Left lobe of liver (tissue), 2 donors: ENCODE measurements at regions not wholly inside any gene's neighbourhood (a gene's known extent, or its start where the extent isn't known, plus 50 kb on each side); places are given as distances from the start of the nearest gene placed in this dataset.
"Not testable (repeated sequence)": the region's sequence is repeated elsewhere in the genome, so short reads cannot be mapped to it uniquely, and the experiment has no call there.

Experiments used
- ATAC-seq: fragments of 200-7000 bp; cut with Tn5 transposase; one replicate; pipeline ENCODE4 v1.9.1; 2020; ENCODE audit warnings: mild to moderate bottlenecking, moderate library complexity
- DNase-seq: peaks from one replicate; pipeline ENCODE4 v3.0.0-alpha.2; 2020; ENCODE audit warnings: low spot score
- donor health status: DM: no; HTN: no; CAD: no; lungs with moderate emphysema.
- donor health status: DM: no; HTN: yes; CAD: no.

- DNase-seq, result no peak
- ATAC-seq, result no peak
Measured at GRCh38 chr12:72723732-72724131, 451.6 kb downstream of the TRHDE start.

- no peak for ATAC-seq
- DNase-seq, result no peak
Measured at GRCh38 chr12:72729451-72730010, 457.4 kb downstream of the TRHDE start.

- DNase-seq (no peak), ATAC-seq (no peak)
Measured at GRCh38 chr12:72734581-72734980, 462.4 kb downstream of the TRHDE start.

GRCh38 chr12:72738811-72739210, 466.6 kb downstream of the TRHDE start:
- no peak for ATAC-seq
- DNase-seq, result no peak

GRCh38 chr12:72740064-72740463, 467.9 kb downstream of the TRHDE start:
- DNase-seq (no peak), ATAC-seq (no peak)

- no peak for DNase-seq
- ATAC-seq, result no peak
Measured at GRCh38 chr12:72742568-72742967, 470.4 kb downstream of the TRHDE start.

- no peak for ATAC-seq
- no peak for DNase-seq
Measured at GRCh38 chr12:72746048-72746447, 473.9 kb downstream of the TRHDE start.

- DNase-seq (no peak), ATAC-seq (no peak)
Measured at GRCh38 chr12:72747111-72747849, 475.1 kb downstream of the TRHDE start.

- ATAC-seq (no peak), DNase-seq (no peak)
Measured at GRCh38 chr12:72748971-72749370, 476.8 kb downstream of the TRHDE start.

GRCh38 chr12:72753571-72753970, 481.4 kb downstream of the TRHDE start:
- DNase-seq (no peak), ATAC-seq (no peak)

- not testable (repeated sequence) for DNase-seq, ATAC-seq
Measured at GRCh38 chr12:72754026-72754425, 481.9 kb downstream of the TRHDE start.

- no peak for DNase-seq
Measured at GRCh38 chr12:72766517-72766916, 494.3 kb downstream of the TRHDE start.

GRCh38 chr12:72774023-72774422, 501.9 kb downstream of the TRHDE start:
- ATAC-seq (no peak), DNase-seq (no peak)

More at GRCh38 chr12:72766517-72766916, 494.3 kb downstream of the TRHDE start:
- no peak for ATAC-seq

- ATAC-seq, result no peak
- no peak for DNase-seq
Measured at GRCh38 chr12:72777806-72778205, 505.6 kb downstream of the TRHDE start.

GRCh38 chr12:72790273-72790672, 518.1 kb downstream of the TRHDE start:
- no peak for ATAC-seq

GRCh38 chr12:72792889-72793288, 520.7 kb downstream of the TRHDE start:
- no peak for DNase-seq
- ATAC-seq, result no peak

More at GRCh38 chr12:72790273-72790672, 518.1 kb downstream of the TRHDE start:
- no peak for DNase-seq

- no peak for ATAC-seq
Measured at GRCh38 chr12:72793796-72794195, 521.6 kb downstream of the TRHDE start.

GRCh38 chr12:72815421-72815820, 543.3 kb downstream of the TRHDE start:
- no peak for DNase-seq
- no peak for ATAC-seq

More at GRCh38 chr12:72793796-72794195, 521.6 kb downstream of the TRHDE start:
- no peak for DNase-seq

GRCh38 chr12:72828662-72829324, 556.6 kb downstream of the TRHDE start:
- DNase-seq, result no peak
- ATAC-seq, result no peak

GRCh38 chr12:72829838-72830237, 557.7 kb downstream of the TRHDE start:
- no peak for ATAC-seq
- DNase-seq, result no peak

- DNase-seq (no peak), ATAC-seq (no peak)
Measured at GRCh38 chr12:72832024-72832423, 559.9 kb downstream of the TRHDE start.

GRCh38 chr12:72836194-72836593, 564.0 kb downstream of the TRHDE start:
- ATAC-seq (no peak), DNase-seq (no peak)
